SKM-1 treated with dmso at 0.1 percent for 144 hours (cell line): ENCODE measurements at regions not wholly inside any gene's neighbourhood (a gene's known extent, or its start where the extent isn't known, plus 50 kb on each side); places are given as distances from the start of the nearest gene placed in this dataset.

Experiments used
- DNase-seq: peaks from one replicate; lab custom pipeline; 2025; ENCODE audit not compliant: unreplicated experiment; lab: John Stamatoyannopoulos, UW

DNA sequence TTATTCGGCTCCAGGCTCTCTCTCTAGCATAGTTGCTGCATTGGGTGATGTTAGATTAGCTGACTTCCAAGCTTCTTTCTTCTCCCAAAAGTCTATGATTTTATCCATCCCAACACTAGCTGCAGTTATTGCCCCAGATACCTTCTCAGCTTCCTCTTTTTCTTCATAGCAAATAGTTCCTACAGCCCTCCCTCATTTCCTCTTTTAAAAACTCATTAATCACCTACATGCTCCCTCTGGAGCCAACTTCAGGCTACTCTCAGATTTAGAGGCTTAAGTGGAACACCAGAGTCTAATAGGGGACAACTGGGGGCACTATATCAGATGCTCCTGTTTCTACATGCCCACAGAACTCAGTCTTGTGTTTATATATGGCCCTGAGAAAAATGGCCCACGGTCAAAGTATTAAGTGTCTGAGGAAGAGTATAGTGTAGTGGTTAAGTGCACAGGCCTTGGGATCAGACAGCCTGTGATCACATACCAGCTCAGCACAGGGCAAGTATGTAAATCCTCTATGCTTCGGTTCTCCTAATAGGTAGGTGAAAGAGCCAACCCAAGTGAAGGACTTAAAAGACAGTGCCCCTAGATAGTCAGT, 241.9 kb upstream of the SLC14A2 start:
- DNase-seq, result peak; percentile 88

DNA sequence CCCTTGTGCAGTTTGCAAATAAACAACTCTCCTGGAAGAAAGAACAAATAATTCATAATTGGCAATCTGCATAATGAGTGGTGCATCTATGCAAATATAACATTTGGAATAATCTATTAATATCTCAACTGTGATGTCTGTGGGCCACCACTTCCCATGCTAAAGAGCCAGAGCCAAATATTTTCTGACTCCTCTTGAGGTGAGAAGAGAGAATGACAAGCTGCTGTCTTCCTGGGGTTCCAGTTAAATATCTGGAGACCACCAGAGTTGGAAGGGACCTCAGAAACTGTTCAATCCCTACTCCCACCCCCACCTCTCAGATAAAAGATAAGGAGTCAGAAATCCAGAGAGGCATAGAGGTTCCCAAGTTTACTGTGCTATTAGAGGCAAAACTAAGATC, 241.0 kb upstream of the SLC14A2 start:
- no peak for DNase-seq

DNA sequence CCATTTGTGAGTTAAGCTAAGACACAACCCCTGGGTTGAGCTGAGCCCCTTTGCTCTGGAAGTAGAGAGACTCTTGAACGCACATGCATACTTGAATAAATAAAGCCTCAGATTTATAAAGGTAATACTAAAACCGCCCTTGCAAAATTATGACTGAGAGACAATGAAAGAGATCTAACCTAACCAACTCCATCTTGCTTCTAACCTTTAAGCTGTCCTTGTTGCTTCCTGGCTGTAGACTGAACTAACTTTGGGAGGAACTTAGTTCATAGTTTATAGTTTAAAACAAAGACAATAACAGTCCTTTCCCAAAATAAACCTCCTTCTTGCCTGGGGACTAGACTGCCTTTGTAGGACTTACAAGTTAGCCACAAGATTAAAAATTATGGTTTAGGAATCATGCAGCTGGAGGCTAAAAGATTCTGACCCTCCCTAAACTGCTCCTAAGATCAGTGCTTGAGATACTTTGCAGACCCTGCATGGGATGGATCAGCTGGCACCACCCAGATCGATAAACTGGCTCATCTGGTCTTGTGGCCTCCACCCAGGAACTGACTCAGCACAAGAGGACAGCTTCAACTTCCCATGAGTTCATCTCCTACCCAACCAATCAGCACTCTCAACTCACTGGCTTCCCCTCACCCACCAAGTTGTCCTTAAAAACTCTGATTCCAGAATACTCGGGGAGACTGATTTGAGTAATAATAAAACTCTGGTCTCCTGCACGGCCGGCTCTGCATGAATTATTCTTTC, 240.2 kb upstream of the SLC14A2 start:
- no peak for DNase-seq

DNA sequence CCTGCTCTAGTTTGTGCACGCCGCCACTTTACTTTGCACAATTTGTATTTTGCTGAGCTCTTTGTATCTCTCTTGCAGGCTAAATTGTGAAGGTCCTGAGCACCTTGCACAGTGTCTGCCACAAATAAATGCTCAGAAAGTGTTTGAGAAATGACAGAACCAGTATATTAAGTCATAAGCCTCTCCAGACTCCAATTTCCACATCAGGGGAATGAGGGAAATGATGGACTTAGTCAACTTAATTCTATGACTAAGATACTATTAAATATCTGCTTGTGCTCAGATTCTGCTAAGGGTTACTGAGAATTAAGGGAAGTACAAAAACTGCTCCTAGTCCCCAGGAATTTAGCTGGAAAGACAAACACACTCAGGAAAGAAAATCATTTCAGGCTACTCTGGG, 239.1 kb upstream of the SLC14A2 start:
- DNase-seq, result no peak

DNA sequence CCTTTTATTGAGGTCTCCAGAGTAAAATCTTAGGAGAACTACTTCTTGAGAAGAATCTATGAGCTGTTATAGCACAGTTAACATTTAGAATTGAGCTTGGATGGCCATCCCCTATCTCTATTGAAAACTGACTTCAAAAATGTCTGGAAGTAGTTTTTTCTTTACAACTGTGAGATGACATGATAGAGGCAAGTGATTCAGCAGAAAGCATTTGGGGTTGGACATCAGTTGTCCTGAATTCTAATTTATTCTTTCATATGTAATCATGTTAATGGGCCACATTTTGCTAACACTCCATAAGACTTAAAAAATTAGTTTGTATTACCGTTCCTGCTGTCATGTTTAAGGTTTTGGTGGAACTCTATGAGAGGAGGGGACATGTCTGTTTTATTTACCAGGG, 237.0 kb upstream of the SLC14A2 start:
- DNase-seq, result no peak

DNA sequence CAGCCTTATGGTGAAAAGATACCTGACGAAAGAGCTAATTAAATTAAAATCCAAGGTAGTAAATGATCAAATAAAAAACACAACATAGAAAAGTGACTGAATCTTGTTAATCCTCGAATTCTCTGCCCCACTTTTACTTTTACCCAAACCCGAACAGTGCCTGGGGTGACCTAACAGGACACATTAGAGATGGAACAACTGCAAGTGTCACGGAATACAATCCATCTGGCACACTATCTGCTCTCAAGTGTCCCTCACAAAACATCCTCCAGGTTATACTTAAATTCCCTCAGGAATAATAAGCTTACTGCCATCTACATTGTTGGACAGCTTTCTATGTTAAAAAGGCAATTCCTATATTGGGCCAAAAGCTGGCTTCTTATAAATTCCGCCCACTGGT, 236.3 kb upstream of the SLC14A2 start:
- no peak for DNase-seq

DNA sequence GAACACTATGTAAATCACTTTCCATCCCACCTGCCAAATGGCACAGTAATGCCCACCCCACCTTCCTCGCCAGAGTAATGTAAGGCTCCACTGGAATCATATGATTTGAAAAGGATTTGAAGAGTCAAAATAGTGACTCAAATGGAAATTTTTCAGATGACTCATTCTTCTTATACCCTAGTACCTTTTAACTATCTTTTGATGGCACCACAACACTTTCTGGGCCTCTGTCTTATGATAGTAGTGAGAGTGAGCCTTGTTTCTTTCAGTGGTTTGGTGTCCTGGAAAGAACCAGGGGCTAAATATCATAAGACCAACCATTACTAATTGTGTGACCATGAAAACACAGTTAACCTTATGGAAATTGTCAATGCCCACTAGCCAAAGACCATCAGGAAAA, 235.4 kb upstream of the SLC14A2 start:
- DNase-seq, result no peak

DNA sequence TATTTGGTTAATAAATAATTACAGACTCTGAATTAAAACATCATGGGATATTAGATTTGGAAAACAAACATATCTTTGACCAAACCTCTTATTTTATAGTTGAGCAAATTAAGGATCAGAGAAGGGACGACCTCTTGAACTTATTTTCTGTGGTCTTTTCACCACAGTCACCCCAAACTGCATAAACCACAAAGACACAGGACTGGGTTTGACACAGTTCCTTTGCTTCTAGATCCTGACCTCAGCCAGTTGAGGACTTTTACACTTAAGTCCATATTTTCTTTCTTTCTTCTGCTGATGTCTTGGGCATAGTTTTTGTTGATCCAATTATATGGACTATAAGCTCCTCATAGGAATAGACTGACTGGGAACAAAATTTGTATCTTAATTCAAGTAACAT, 234.0 kb upstream of the SLC14A2 start:
- DNase-seq, result no peak

DNA sequence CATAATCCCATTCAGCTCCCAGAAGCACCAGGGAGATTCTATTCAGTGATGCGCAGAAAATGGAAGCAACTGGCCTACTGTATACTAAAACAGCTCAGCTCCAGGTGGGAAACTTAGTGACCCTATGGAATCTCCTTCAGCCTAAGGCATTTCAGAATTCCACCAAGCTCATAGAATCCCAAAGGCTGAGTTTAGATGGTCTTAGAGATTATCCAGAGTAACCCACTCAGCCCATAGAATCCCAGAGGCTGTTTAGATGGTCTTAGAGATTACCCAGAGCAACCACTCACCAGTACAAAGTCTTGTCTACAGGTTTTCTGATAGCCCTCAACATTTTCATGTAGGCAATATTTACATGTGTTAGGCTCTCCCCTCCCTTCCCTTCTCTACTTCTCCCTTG, 232.0 kb upstream of the SLC14A2 start:
- DNase-seq, result no peak

DNA sequence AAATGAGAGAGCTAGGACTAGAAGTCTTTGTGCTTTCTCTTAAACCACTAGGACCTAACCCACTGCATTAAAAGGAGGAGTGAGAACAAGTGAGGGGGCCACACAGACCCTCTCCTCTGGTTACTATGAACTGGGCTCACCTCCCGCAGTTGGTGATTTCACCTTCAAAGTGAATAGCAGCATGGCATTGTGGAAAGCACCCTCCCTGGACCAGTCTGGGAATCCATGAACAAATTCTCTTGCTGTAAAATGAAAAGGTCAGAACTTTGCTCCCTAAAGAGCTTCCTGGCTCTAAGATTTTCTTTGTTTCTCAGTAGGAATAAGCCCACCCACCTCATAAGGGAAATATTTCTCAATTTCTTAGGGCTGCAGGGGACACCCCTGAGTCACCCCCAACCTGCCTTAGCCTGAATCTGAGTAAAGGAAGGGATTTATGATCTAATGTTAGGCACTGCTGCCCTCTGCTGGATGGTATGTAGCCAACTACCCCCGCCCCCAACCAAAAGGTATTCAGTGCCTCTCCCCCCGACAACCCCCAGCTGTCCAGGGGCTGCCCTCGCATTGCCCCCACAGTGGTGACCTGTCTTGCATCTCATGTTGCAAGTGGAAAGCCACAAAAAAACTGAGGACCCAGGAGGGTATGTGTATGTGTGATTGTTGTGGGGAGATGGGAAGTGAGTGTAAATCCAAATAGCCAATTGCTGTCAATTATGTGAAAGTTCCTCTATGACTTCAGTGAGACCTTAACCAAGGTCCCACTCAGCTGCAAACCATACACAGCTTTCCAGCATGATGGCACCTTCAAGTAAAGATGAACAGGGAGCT, 230.9 kb upstream of the SLC14A2 start:
- peak; percentile 51 for DNase-seq

DNA sequence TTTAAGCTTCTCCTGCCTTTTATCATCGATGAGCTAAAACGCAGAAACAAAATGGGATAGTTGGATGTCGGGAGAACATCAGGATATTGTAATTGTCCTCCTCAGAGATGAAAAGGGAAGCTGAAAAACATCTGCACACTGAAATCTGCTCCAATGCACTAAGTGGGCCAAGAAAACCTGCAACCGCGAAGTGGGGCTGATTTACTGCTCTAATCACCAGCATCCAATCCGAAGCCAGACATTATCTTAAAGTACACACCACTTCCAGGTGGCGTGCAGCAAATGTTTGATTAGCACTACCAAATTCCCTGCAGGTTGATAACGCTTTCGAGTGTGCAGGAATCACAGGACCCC, 230.3 kb upstream of the SLC14A2 start:
- DNase-seq, result no peak

DNA sequence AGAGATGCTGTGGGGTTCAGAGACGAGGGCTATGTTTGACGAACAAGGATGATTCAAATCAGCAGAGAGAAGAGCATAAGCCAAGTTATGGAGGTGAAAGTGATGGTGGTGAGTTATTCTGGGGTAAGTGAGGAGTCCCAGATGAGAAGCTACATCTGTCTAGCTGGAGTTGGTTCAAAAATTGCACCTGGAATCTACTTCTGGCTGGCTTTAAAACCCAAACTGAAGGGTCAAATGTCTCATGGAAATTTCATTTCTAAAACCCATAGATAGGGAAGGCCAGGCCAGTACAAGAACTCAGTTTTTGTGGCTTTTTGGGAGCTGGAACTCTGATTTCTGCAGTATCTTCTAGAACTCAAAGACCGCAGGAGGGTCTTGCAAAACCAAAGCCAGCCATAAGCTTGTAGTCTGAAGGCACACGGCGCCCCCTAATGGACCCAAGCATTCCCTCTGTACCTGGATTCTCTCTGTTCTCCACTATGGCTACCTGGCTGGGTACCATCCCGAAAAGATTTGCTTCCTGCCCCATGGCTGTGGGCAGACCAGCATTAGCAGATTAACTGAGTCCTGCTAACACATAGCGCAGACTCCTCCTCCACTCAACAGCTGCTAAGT, 229.1 kb upstream of the SLC14A2 start:
- DNase-seq, result no peak

DNA sequence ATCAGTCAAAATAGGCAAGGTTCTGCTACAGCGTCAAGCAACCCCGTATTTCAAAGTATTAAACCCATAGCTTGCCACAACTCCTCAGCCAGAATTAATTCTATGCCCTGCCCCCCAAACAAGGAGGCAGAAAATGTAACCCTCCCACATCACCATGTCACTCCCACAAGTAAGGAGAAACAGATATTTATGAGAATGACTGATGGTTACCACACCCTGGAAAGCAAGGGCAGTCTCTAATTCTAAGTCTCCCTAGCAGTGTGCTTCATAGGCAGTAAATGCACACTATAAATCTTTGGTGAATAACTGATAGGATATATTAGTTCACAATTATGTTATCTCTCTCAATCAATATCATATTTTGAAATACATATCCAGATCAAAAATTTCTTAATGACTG, 228.0 kb upstream of the SLC14A2 start:
- DNase-seq, result no peak

DNA sequence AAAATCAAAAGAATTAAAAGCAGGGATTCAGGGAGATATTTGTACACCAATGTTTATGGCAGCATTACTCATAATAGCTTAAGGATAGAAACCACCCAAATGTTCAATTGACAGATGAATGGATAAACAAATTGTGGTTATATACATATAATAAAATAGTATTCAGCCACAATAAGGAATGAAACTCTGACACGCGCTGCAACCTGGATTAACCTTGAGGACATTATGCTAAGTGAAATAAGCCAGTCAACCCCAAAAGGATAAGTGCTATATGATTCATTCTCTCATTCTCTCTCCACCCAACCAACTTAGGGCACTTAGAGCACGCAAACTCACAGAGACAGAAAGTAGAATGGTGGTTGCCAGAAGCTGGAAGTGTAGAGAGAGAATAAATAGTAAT, 216.8 kb upstream of the SLC14A2 start:
- no peak for DNase-seq

DNA sequence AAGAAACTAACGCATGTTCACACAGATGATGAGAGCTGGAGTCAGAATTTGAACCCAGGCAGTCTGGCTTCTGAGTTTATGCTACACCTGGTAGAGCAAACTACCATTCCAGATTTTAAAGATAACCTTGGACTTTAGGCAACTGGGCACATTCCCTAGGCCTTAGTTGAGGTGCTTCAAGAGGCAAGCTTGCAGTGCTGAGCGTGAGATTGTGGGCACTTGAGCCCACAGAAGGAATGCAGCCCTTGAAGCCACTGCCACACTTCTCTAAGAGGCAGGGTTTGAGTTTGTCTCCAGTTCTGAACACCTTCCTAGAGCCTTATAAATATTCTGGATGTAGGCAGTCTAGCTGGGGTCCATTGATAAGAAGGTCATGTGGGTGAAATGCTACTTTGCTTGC, 216.1 kb upstream of the SLC14A2 start:
- no peak for DNase-seq

DNA sequence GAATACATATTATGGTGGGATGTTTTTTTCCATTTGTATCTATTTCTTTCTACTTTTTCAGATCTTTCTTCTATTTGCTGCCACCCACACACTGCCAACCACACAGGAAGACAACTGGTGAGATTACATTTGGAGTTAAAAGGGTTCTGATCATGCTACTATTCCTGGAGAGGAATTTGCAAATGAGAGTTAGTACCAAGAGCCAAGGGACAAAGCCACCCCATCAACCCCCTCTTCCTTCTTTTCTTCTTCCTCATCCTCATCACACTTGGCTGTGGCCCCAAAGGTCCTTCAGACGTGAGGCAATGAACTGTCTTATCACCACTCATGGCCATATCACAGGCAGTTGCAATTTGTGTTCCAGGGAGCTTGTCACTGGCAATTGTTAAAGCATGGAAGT, 215.6 kb upstream of the SLC14A2 start:
- DNase-seq, result no peak

DNA sequence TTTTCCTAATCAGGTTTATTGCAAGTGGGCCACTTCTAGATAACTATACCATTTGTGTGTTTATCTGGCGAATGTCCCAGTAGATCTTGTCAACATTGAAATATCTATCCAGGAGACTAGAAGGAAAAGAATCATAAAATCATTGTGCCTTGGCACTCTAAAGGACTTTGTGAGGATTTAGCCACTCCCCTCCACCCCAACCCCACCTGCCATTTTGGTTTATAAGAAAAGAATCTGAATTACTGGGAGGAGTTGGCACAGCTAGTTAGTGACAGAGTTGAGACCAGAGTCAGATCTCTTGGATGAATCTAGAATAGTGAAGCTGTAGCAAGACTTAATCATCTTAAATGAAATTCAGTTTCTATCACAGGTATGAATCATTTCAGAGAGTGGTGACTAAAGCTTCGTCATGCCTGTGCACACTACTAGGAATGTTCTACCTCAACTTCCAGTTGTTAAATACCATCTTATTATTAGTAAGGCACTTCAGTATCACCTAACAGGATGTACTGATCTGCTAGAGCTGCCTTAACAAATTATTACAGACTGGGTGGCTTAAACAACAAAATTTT, 212.7 kb upstream of the SLC14A2 start:
- no peak for DNase-seq

DNA sequence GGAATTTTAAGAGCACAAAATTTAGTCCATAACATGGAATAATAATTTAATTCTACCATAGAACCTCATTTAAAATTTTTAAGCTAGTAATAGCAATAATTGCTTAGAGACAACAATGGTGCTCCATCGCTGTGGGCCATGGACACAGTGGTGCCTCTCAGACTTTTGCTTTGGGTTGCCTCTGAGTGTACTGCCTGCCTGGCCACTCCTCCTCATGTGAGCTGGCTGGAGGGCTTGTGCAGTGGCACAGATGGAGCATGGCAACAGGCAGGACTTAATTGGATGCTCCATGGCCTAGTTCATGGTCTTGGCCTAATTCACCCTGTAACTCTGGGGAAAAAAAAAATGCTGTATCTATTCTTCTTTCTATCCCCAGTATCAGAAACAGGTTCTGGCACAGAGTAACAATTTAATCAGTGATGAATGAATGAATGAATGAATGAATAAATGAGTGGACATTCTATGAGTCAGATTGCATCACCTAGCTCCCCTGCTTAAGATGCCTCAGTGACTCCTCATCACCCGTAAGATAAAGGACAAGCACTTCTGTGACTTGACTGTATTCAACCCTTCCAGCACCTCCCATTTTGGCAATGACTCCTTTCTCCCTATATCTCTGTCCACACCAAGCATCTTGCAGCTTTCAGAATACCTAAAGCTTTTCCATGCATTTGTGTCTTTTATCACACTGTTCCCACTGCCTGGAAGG, 211.8 kb upstream of the SLC14A2 start:
- DNase-seq, result no peak

DNA sequence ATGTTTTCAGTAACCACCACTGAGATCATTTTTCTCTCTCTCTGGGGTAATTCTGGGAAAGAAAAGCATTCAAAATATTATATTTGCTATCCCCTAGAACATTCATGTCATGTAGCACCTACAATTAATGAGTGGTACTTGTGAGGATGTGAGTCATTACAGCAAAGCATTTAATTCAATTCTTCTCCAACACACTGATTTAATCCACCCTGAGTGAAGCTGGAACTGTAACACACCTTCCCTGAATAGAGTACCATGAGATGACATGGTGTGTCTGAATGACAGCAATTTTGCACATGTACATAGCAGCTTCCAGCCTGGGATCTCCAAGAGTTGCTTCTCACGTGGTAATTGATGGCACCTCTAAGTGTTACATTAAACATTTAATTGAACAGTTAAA, 207.1 kb upstream of the SLC14A2 start:
- DNase-seq, result no peak

DNA sequence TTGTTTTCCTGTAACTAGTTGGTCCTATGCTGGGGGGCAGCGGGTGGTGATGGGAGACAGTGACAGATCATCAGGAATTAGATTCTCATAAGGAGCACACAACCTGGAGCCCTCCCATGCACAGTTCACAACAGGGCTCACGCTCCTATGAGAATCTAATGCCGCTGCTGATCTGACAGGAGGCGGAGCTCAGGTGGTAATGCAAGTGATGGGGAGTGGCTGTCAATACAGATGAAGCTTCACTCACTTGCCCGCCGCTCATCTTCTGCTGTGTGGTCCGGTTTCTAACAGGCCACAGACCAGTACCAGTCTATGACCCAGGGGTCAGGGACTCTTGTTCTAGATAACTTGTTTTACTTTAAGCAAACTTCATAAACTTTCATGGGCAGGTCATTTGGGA, 205.3 kb upstream of the SLC14A2 start:
- DNase-seq, result no peak

DNA sequence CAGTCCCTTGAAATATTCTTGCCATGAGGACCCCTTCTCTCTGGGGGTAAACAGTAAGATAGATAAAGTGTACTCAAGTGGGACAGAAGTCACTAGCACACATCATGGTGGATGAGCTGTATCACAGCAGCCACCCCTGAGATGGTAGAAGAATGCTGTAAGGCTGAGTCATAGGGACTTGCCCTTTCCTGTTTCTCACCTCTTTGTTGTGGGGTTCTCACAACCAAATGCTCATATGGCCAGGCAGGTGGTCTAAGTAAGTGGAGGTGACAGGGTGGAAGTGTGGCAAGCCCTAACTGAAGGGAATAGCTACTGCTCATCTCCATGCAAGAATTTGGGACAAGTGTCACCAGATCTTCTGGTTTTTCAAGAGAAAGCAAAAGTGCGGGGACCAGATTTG, 202.7 kb upstream of the SLC14A2 start:
- no peak for DNase-seq
